BLaER1 treated with 17β-estradiol and CSF1 and Interleukin-3, amounts not matched to agents 10 nM and 100 nM (cell line): ENCODE measurements at regions not wholly inside any gene's neighbourhood (a gene's known extent, or its start where the extent isn't known, plus 50 kb on each side); places are given as distances from the start of the nearest gene placed in this dataset.

Experiments
- H3K27ac ChIP-seq, 11 experiments: shearing (Covaris generic); formaldehyde crosslinking; 2 replicates each; pipeline ENCODE4 v1.8.1; 2022
- H3K27me3 ChIP-seq, 11 experiments: shearing (Covaris generic); formaldehyde crosslinking; 2 replicates each; pipeline ENCODE4 v1.8.1; 2022
- H3K36me3 ChIP-seq, 11 experiments: shearing (Covaris generic); formaldehyde crosslinking; 2 replicates each; pipeline ENCODE4 v1.8.1; 2022
- H3K4me1 ChIP-seq, 10 experiments: shearing (Covaris generic); formaldehyde crosslinking; 2 replicates each; pipeline ENCODE4 v1.8.1; 2022
- H3K4me2 ChIP-seq, 11 experiments: shearing (Covaris generic); formaldehyde crosslinking; 2 replicates each; pipeline ENCODE4 v1.8.1; 2022
- H3K4me3 ChIP-seq, 10 experiments: shearing (Covaris generic); formaldehyde crosslinking; 2 replicates each; pipeline ENCODE4 v1.8.1; 2022
- H3K9ac ChIP-seq, 11 experiments: shearing (Covaris generic); formaldehyde crosslinking; 2 replicates each; pipeline ENCODE4 v1.8.1; 2022
- H3K9me3 ChIP-seq, 11 experiments: shearing (Covaris generic); formaldehyde crosslinking; replicated peaks in 1 of 11; 2 replicates each; pipeline ENCODE4 v1.8.1; 2022
- H4K20me1 ChIP-seq, 11 experiments: shearing (Covaris generic); formaldehyde crosslinking; 2 replicates each; pipeline ENCODE4 v1.8.1; 2022
- Cebpa-rat ChIP-seq, 11 experiments: shearing (Covaris generic); IDR thresholded peaks; 2 replicates each; pipeline ENCODE4 v1.8.1; 2022

DNA sequence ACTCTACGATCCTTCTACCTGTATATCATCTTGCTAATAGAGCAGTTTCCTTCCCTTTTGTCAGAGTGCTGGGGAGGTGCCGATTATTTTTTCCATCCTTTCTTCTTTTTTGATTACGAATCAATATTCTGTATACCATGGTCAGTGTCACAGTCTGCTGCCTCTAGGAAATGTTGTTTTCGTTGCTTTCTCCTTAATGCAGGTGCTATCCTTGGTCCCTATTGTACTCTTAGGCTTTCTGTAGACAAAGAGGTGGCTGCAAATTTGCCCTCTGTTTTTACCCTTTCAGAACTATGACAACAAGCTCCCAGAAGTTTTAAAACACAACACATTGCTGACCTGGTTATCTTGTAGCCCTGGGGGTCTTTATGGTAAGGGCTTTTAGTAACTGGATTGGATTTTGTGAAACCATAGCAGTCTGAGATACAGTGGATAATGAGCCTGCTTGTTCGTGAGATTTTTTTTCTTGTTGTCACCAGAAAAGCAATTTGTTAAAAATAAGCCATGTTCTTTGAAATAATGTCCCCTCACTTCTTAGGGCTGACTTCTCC, 430.3 kb upstream of the TPM1 start:
- Histone ChIP-seq H3K4me1 (peaks cover 0 to 9% (median 5%) of the 10 kb centered on the region in 10 experiments; a peak in 7 of 20 replicates), H3K4me2 (no peak overlapping the region), H4K20me1 (no peaks in the 10 kb centered on the region), H3K9me3 (no peaks in the 10 kb centered on the region), H3K4me3 (no peak overlapping the region), H3K9ac (no peak overlapping the region), H3K27ac (no peak overlapping the region), H3K27me3 (no peaks in the 10 kb centered on the region), H3K36me3 (no peaks in the 10 kb centered on the region)
- no peak for TF ChIP-seq Cebpa-rat (IDR thresholded peaks at IDR 0.05)

- H3K9ac ChIP-seq: no peak overlapping the region
- H3K36me3 ChIP-seq: no peaks in the 10 kb centered on the region
- no peaks in the 10 kb centered on the region for H4K20me1 ChIP-seq
- no peak for TF ChIP-seq Cebpa-rat (IDR thresholded peaks at IDR 0.05)
- H3K27me3 ChIP-seq: no peaks in the 10 kb centered on the region
- H3K27ac ChIP-seq: no peak overlapping the region
- no peaks in the 10 kb centered on the region for H3K9me3 ChIP-seq
- no peak overlapping the region for H3K4me3 ChIP-seq
- peaks cover 0 to 8% (median 5%) of the 10 kb centered on the region in 10 experiments; a peak in 7 of 20 replicates for H3K4me1 ChIP-seq
- H3K4me2 ChIP-seq: no peak overlapping the region
These were observed 429.8 kb upstream of the TPM1 start for GRCh38 chr15:62612771-62613170.

DNA sequence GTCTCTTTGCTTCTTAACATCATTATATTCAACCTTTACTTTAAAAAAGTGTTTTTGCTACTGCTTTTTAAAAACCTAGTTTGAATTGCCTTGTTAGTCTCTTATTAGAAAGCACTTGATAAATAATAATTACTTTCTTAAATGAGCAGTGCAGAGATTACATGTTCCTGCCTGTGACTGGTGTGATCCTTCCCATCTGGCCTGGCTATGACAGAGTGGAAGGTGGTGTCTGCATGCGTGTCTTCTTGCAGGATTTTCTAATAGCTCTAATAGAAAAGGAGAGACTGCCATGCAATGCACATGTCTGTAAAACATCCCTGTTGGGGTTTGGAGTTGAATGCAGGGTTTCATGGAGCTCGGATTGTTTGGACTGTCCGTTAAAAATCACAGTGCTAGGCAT, 425.8 kb upstream of the TPM1 start:
- no peaks in the 10 kb centered on the region for H4K20me1 ChIP-seq
- no peaks in the 10 kb centered on the region for H3K27me3 ChIP-seq
- TF ChIP-seq Cebpa-rat (IDR thresholded peaks at IDR 0.05): no peak
- H3K9me3 ChIP-seq: no peaks in the 10 kb centered on the region
- H3K4me2 ChIP-seq: no peak overlapping the region
- no peak overlapping the region for H3K9ac ChIP-seq
- H3K36me3 ChIP-seq: no peaks in the 10 kb centered on the region
- H3K4me3 ChIP-seq: no peak overlapping the region
- H3K4me1 ChIP-seq: peaks cover 0 to 14% (median 0%) of the 10 kb centered on the region in 10 experiments; a peak in 2 of 20 replicates
- no peak overlapping the region for H3K27ac ChIP-seq

- Histone ChIP-seq H3K36me3 (no peaks in the 10 kb centered on the region), H3K4me2 (no peak overlapping the region), H3K4me3 (no peak overlapping the region), H3K27ac (no peak overlapping the region), H3K27me3 (no peaks in the 10 kb centered on the region), H4K20me1 (no peaks in the 10 kb centered on the region), H3K9ac (no peak overlapping the region), H3K4me1 (peaks cover 0 to 14% (median 0%) of the 10 kb centered on the region in 10 experiments; a peak in 2 of 20 replicates), H3K9me3 (no peaks in the 10 kb centered on the region)
- TF ChIP-seq Cebpa-rat (IDR thresholded peaks at IDR 0.05): no peak
These were observed 424.8 kb upstream of the TPM1 start for GRCh38 chr15:62617741-62618140.

DNA sequence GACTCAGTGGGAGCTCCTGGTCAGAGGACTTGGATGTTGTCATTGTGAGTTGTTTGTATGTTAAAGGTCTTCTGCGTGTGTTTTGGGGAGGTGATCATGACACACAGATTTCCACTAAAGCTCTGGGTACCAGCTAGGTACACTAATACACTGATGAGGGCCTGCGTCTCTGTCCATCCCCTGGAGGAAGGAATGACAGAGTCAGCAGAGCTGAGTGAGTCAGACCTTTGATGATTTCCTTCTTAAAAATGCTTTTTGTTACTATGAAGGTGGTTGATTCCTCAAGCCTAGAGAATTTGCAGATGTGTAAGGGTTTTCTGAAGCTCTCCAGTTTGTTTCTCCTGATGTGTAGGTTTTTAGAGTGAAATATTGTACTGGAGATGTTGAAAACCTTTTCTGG, 424.1 kb upstream of the TPM1 start:
- Histone ChIP-seq H3K27me3 (no peaks in the 10 kb centered on the region), H3K27ac (no peak overlapping the region), H3K4me1 (peaks cover 0 to 14% (median 0%) of the 10 kb centered on the region in 10 experiments; a peak in 2 of 20 replicates), H4K20me1 (no peaks in the 10 kb centered on the region), H3K36me3 (no peaks in the 10 kb centered on the region), H3K9ac (no peak overlapping the region), H3K9me3 (no peaks in the 10 kb centered on the region), H3K4me3 (no peak overlapping the region), H3K4me2 (0 out of 22 replicates have a peak overlapping the region, but pooled peaks of 1 of the 11 experiments have one; percentile 18)
- TF ChIP-seq Cebpa-rat (IDR thresholded peaks at IDR 0.05): no peak

DNA sequence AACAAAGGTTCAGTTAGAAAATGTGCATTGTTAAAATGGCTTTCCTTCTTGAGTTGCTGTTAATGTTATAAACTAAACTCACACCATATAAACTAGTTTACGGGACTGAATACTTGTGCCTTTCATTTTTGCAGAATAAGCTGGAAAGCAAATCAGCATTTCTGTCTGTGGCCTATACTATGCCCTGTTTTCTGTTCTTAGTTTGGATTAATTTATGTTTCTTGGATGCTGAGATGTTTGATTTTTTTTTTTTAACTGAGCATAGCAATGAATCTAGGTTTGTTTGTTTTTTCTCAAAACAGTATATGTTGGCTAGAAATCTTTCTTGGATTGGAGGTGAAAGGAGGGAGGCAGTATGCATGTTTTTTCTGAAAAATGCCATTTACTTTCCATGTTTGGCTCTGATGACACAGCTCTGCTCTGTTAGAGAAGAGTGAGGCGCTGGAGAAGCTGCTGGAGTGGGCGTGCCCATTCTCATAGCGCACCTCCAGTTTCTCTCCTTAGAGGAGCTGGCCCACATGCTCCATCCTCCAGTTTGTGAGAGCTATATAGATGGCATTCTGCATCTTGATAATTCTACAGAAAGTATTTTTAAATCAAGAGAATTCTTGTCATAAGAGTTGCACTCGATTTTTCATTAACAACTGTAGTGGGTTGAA, 423.6 kb upstream of the TPM1 start:
- Histone ChIP-seq H3K9me3 (no peaks in the 10 kb centered on the region), H3K4me1 (peaks cover 0 to 14% (median under 1%) of the 10 kb centered on the region in 10 experiments; a peak in 6 of 20 replicates), H3K27ac (no peak overlapping the region), H3K27me3 (no peaks in the 10 kb centered on the region), H4K20me1 (no peaks in the 10 kb centered on the region), H3K4me3 (no peak overlapping the region), H3K9ac (no peak overlapping the region), H3K4me2 (0 out of 22 replicates have a peak overlapping the region, but pooled peaks of 1 of the 11 experiments have one; percentile 18), H3K36me3 (no peaks in the 10 kb centered on the region)
- TF ChIP-seq Cebpa-rat (IDR thresholded peaks at IDR 0.05): no peak

- no peaks in the 10 kb centered on the region for H3K9me3 ChIP-seq
- H3K4me3 ChIP-seq: no peak overlapping the region
- no peaks in the 10 kb centered on the region for H3K27me3 ChIP-seq
- no peaks in the 10 kb centered on the region for H4K20me1 ChIP-seq
- no peak for TF ChIP-seq Cebpa-rat (IDR thresholded peaks at IDR 0.05)
- no peak overlapping the region for H3K9ac ChIP-seq
- no peak overlapping the region for H3K27ac ChIP-seq
- H3K36me3 ChIP-seq: no peaks in the 10 kb centered on the region
- peaks cover 5 to 15% (median 6%) of the 10 kb centered on the region in 10 experiments; a peak in 19 of 20 replicates for H3K4me1 ChIP-seq
- H3K4me2 ChIP-seq: no peak overlapping the region
These were observed 423.0 kb upstream of the TPM1 start for GRCh38 chr15:62619526-62619925.

GRCh38 chr15:62622775-62623174, 419.8 kb upstream of the TPM1 start:
- Histone ChIP-seq H3K4me2 (no peak overlapping the region), H3K27me3 (no peaks in the 10 kb centered on the region), H3K27ac (no peak overlapping the region), H3K36me3 (no peaks in the 10 kb centered on the region), H3K9me3 (no peaks in the 10 kb centered on the region), H3K4me3 (no peak overlapping the region), H3K4me1 (peaks cover 17 to 28% (median 20%) of the 10 kb centered on the region in 10 experiments), H4K20me1 (no peaks in the 10 kb centered on the region), H3K9ac (no peak overlapping the region)
- no peak for TF ChIP-seq Cebpa-rat (IDR thresholded peaks at IDR 0.05)

DNA sequence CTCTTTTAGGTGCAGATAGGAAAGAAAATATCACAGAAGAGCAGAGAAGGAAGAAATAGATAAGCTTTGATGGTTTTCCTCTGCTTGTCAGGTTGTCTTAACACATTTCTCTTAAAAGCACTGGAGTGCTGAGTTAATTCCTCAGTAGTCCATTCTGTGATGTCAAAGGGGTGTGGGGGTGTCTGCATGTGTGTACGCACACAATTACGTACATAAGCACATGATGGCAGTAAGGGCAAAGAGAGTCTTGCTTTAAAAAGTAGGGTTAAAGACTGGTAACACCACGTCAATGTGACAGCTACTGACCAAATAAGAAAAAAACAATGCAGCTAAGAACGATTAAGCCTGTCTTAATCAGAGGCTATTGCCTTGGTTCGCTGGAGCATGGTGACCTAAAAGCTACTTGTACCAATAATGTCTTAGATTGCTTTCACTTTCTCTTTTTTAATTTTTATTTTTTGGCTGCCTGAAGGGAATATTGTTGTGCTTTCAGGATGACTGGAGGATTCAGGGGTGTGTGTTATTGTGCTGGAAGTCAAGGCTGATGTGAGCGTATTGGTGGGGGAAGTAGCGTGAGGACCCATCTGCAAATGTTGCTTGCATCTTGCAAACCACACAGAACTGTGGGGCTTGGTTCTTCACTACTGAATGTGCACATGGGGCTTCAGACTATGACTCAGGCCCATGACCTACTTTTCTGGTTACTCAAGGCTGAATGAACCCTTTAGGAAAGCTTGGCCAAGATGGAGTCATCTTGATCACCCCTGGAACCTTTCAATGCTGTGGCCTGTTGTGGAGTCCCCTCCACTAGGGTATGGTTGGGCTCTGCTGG, 417.8 kb upstream of the TPM1 start:
- Histone ChIP-seq H3K36me3 (no peaks in the 10 kb centered on the region), H3K27me3 (no peaks in the 10 kb centered on the region), H3K9me3 (no peaks in the 10 kb centered on the region), H4K20me1 (no peaks in the 10 kb centered on the region), H3K4me3 (peak overlapping the region in 2 of 10 experiments; percentile 7 to 12; a peak in 2 of 20 replicates), H3K4me1 (peaks cover 14 to 21% (median 18%) of the 10 kb centered on the region in 10 experiments), H3K27ac (peak overlapping the region in 9 of 11 experiments; percentile 22 to 69 (median 62); a peak in 18 of 22 replicates), H3K9ac (peak overlapping the region in 4 of 11 experiments; percentile 4 to 38 (median 26); a peak in 6 of 22 replicates), H3K4me2 (peak overlapping the region; percentile 49 to 78 (median 66))
- TF ChIP-seq Cebpa-rat (IDR thresholded peaks at IDR 0.05): no peak; a peak in 1 of 22 replicates
